HK-2 (cell line): ENCODE measurements at regions not wholly inside any gene's neighbourhood (a gene's known extent, or its start where the extent isn't known, plus 50 kb on each side); places are given as distances from the start of the nearest gene placed in this dataset.

Experiments used
- DNase-seq: peaks from one replicate; pipeline ENCODE4 v3.0.0-alpha.2; 2018; ENCODE audit not compliant: unreplicated experiment

DNA sequence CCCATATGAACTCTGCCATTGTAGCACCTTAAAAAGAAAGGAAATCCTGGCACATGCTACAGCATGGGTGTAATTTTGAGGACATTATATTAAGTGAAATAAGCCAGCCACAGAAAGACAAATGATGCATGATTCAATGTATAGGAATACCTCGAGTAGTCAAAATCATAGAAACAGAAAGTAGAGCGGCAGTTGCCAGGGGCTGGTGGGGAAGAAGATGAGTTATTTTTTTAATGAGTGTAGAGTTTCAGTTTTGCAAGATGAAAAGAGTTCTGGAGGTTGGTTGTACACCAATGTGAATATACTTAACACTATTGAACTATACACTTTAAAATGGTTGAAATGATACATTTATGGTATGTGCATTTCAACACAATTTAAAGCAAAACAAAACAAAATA, 133.0 kb downstream of the ZDHHC21 start:
- DNase-seq, result no peak

DNA sequence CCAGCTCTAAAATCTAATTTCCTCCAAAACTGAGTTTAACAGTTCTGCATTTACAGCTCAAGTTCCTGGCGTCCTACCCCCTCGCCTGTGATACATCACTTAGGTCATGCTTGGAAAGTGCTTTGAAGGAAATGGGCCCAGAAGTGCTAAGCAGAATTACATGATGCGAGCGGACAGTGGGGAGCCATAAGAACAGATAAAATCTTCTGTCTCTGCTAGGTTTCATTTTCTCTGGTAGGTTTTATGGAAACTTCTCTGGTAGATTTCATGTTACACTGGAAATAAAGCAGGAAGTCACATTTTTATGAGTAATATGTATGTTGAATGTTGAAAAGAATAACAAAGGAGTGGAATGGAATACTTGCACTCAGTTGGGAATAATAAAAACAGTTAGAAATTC, 138.3 kb downstream of the ZDHHC21 start:
- no peak for DNase-seq

DNA sequence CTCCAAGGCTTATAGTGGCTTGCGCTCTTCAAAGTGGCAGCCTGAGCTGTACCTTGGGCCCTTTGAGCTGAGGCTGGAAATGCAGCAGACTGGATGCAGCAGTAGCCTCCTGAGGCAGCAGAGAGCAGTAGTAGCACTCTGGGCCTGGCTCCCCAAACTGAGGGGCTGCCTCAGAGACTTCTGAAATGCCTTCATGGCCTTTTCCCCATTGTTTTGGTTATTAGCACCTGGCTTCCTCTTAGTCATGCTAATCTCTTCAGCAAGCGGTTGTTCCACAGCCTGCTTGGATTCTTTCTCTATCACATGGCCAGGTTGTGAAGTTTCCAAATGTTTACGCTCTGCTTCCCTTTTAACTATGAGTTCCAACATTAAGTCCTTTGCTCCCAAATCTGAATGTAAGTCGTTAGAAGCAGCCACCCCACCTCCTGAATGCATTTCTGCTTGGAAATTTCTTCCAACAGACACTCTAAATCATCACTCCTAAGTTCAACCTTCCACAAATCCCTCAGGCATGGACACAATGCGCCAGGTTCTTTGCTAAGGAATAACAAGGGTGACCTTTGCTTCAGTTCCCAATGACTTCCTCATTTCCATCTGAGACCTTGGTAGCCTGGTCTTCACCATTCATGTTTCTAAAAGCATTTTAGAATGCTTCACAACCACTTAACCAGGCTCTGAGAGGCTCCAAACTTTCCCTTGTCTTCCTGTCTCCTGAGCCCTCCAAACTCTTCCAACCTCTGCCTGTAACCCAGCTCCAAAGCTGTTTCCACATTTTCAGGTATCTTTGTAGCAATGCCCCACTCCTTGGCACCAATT, 145.8 kb downstream of the ZDHHC21 start:
- no peak for DNase-seq

DNA sequence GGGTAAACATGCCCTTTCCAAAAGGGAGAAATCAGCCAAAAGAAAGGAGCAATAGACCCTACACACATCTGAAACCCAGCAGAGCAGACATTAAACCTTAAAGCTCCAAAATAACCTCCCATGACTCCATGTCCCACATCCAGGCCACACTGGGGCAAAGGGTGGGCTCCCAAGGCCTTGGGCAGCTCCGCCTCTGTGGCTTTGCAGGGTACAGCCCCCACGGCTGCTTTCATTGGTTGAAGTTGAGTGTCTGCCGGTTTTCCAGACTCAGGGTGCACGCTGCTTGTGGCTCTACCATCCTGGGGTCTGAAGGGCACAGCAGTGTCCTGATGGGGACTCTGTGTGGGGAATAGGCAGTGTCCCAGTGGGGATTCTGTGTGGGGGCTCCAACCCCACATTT, 146.5 kb downstream of the ZDHHC21 start:
- no peak for DNase-seq

DNA sequence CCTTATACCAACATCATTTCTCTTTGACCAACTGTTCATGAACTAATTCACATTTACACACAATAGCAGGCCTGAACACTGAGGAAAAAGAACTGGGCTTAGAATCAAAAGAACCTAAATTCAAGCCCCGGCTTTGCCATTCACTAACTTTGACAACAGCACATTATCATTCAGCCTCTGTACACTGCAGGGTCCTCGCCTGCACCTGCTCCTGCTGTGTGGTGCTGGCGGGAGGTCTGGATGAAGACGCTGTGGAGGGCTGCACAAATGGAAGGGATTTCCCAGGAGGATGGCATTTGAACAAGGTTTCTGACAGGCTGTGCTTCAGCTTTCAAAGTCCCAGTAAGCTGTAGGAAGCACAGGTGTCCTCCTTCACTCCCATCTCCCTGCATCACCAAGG, 151.2 kb downstream of the ZDHHC21 start:
- no peak for DNase-seq

DNA sequence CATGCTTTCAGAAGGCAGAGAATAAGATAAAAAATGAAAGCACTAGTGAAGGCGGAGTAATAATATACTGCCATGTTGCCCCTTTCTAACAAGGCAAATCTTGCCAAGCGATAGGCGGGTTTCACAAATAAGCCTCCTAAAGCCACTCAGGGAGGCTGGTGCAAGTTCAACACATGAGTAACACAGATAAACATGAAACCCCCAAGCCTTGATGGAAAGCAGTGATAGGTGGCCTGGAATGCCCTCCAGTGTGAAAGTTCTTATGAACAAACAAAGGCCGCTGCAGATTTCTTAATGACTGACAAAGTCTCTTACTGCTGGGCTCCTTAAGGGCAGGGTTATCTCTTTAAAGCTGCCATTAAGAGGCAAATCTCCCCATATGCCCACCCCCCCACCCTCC, 154.7 kb downstream of the ZDHHC21 start:
- no peak for DNase-seq

DNA sequence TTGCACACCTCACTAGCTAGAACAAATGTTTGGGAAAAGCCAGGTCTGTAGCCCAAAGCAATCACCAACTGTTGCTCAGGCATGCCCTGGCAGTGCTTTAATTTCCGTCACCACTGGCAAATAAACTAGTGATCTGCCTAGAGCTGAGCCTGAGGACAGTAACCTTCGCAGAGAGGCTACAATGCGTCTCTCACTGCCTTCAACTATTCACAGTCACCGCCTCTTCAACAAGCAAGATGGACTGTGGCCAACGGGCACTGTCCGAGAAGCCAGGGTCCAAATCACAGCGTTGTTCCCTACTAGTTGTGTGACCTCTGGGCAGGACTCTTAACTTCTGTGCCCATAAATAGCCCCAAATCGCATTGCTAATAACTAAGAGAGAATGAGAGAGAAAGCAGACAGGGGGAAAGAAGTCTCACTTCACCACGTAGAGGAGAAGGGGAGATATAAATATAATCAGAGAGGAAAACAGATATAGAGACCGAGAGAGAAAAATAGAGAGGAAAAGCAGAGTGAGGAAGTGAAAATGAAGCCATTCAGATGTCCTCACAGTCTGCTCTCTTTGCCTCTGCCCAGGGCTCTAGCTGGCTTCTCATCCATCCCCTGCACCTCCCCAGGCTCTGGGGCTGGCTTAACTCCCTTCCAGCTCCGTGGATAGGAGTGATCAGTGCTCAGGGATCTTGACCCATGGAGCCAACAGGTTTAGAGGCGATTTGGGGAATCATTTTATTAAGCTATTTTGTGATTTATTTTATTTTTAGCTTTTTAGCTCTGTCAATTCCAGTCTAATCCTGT, 157.9 kb downstream of the ZDHHC21 start:
- DNase-seq, result no peak

DNA sequence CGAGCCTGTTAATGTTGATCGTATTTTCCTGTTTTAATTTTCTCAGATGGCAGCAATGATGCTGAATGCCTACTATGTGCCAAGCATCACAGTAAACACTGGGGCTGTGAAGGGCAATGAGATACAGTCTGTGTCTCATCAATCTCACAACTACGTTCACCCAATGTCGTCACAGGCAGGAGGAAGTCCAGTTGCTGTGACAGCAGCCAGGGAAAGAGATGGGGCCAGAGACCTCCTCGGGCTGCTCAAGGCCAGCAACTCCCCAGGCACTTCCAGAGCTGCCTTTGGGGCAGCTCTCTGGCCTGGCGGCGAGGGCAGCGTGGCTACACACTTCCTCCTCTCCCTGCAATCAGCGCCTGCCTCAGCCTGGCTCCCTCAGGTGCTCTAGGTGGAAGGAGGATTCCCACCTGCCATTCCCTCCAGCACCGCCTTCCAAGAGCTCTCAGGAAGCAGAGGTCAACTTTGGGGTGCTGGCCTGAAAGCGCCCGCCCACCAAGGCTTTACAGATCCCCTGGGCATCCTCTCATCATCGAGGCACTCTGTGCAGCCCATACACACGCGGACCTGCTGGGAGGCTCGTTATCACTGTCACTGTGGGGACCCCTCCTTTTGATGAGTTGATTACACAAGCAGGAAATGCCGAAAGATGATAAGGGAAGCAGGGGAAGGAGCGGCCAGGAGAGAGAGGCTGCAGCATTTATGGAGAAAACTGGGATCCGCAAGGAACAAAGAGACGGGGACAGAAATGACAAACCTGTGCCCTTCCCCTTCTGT, 159.2 kb downstream of the ZDHHC21 start:
- no peak for DNase-seq

DNA sequence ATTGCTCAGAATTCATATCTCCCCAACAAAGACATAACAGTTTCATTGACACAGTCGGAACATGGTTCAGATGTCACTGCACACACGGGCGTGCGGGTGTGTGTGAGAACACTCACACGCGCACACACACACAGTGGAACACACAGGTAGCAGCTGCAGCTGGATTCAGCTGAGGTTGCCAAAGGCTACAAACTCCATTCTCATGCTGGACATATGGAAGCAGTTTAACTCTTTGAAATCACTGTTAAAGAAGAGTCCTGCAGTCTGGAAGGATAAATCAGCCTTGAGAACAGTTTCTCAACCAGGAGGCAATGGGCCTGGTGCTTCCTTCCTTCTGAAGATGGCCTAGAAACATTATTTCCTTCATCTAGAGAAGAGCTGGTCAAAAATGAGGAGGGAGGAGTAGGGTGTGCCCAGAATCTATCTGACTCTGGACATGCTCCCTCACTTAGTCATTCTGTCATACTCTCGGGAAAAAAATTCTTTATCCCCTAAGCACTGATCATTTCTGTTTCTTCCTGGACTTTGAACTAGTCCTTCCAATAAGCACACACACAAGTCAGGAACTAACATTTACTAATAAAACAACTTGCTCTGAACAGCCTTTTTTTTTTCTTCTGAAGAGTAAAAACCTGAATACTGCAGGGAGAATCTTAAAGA, 160.6 kb downstream of the ZDHHC21 start:
- DNase-seq, result no peak

DNA sequence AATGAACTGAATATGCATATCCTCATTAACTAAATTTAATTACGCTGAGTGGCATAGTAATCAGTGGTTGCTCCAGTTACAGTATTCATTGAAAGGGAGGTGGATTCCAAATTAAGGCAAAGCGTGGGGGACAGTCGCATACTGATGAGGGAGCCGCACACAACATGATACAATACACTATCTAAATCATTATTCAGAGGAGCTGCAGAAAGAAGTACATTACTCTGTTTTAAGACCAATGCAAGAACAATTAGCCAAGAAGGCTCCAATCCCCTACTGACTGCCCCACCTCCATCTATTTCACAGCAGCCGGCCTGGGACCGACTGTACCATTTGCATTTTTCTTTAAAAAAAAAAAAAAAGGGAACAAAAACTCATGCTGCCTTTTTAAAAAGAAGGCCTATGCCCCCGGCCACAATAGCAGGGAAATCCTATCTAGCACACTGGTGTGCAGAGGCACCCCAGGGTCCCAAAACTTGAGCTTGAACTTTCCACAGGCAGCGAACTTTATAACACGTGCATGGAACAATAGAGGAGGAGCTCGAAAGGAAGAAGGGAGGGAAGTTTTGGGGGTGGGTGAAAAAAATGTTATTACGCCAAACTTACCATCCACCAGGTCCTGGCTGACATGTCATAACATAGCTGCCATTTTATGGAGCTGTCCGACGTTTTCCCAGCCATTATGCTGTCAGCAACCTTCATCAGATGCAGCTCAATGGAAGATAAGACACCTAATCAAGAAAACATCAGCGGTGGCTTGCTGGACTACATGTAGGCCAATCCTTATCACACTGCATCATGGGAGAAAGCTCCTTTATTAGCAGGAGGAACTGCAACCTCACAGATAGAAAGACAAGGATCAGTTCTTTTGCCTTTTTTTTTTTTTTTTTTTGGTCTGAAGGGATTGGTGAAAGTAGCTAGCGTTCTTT, 161.6 kb downstream of the ZDHHC21 start:
- no peak for DNase-seq

DNA sequence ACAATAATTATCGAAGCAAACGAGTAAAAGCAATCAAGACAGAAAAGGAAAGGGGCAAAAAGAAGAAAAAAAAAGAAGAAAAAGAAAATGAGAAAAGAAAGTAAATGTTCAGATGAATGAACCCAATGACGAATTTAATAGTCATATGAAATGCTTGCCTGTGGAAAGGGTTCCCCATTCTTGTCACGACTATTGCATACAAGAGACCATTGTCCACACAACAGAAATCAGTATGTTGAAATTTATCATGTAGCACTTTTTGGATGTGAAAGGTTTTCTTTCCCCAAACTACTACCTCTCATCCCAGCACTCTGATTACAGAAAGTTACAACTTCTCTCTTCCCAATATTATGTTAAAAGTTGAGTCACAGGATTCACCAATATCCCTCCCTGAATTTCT, 162.4 kb downstream of the ZDHHC21 start:
- DNase-seq, result no peak

DNA sequence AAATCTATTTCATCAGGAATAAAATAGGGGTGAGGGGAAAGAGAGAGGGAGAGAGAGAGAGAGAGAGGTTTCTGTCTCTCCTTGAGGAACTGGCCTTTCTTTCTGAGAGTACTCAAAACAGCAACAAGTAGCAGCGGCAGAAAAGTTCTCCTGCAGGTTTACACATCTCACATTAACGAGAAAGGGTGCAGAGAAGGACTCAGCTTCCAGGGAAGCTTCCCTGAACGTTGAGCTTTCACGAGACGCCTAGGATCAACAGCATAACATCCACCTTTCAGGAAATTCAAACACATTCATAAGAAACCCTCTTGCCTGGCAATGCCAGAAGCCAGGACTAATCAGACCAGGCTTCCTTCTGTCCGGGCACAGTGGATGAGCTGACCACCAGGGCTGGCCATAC, 162.9 kb downstream of the ZDHHC21 start:
- no peak for DNase-seq

DNA sequence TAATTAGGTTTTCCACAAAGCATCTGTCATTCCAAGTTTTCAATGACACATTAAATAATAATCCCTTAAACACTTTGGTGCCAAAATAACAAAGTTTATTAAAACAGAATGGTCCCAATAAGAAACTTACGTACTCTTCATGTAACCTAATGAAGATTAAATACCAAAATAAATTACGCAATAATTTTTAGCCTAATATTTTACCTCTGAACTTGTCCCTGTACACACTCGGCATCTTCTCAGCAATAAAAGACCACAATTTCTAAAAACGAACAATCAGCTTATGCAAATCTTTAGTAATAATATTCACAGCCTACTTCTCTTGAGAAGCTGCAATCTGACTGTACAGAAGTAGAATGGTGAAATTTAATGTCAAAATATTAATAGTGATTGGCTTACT, 163.6 kb downstream of the ZDHHC21 start:
- no peak for DNase-seq

DNA sequence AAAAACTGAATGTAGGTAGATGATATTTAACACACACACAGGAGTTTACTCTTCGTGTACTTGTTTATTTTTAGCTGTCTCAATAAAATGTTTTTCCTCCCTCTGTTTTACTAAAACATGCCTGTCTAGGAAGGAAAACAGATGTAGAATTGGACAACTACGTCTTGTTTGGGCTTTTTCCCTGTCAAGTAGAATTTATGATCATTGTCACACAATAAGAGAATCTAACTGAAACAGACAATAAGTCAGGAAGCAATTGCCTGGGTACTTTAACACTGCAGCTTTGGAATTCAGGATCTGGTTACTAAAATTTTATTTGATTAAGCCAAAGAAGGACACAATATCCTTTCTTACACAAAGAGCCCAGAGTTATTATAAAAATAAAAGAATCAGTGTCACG, 164.2 kb downstream of the ZDHHC21 start:
- DNase-seq, result no peak

DNA sequence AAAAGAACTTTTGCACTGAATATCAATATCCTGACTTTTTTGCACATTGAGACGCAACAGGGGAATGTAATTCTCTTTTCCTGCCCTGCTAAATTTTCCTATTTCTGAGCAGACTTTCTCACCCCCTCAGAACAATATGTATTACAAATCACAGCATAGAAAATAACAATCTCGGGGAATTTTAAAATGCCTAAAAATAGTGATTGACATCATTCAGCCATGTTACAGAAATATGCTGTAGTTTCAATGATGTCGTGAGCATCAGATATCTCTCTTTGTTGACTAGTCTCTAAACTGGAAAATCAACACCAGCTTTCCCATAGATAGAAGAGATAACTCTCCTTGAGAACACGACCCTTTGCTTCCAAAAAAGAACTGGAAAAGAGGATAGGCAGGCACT, 166.7 kb downstream of the ZDHHC21 start:
- DNase-seq, result no peak

DNA sequence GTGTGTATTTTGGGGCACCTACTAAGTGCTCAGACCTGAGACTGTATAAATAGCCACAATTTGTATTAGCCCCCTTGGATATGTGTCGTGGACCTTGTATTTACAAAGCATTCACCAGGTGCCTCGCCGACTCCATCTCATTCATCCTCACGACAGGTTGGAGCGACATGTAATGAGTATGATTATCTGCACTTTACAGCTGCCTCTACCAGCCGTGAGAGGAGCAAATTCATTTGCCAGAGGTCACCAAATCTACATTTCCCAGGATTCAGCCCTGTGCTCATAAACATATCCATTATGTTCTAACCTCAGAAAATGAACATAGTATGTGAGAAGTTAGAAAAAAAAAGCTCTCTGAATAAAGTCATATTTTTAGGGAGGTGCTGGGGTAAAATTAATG, 167.4 kb downstream of the ZDHHC21 start:
- DNase-seq, result no peak

DNA sequence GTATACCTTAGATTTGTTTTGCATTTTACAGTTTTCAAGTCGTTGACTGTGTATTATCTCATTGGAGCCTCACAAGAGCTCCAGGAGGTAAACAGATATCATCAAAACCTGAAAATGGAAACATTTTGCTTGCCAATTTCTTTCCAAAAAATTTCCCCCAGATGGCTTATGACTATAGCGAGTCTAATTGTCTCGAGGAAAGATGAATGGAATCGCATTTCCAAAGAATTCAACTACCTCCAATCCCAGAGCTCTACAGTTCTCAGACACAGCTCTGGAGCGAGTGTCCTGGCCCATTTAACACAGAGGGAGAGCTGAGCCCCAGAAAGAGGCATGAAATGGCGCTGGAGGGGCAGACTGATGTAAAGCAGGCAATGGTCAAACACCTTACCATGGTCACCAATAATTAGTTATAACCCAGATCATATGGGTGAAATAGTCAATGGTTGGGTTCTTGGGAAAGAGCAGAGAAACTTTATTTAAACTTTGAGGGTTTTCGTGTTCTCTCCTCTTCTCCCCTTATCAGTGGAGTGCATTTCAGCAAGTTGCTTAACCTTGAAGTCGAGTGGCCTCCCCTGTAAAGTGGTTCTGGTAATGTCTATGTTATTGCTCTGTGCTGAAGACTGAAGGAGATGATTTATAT, 168.2 kb downstream of the ZDHHC21 start:
- DNase-seq, result no peak

DNA sequence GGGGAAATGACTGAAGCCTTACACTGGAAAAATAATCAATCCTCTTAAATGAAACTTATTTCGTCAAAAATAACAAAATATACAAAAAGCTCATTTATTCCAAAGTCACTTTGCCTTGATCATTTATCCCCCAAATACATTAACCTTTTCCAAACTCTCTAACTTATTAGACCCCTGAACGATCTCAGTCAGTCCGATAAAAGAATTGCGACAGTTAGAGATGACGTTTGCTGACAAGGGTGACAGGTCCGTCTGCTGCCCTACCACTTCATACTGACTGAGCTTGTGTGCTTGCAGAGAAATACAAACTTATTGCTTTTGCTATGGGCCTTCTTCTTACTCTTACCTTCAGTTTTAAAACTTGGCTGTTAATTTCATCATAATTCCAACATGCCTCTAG, 169.7 kb downstream of the ZDHHC21 start:
- no peak for DNase-seq

DNA sequence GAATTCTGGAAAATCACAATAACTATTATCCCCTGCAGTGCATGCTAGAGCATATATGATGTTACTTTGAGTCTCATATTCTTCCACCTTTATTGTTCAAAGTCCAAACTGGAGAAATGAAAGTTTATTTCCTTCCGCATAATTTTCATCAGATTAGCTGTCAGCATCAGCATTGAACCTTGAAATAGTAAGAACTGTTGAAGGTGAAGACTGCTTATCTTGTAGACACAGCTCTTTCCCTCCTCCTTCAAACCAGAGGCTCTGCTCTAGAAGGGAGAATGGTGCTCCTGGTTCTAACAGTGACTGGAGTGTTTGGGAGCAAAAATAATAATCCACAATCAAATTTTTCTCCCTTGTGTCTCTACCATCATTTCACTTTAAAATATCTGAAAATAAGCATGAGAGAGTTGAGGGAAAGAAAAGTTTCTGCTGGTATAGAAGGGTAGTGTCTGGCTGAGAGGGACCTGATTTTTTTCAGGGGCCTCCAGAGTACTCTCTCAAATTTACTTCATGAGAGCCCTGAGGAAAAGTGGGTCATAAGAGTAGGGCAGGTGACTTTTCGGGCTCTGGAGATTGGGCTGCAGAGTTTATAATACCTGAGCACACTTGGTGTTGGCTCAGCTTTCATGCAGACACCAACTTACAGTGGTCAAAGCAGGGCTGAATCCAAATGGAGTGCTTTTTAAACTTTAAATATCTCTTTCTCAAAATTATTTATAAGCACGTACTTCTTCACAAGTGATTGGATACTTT, 170.4 kb downstream of the ZDHHC21 start:
- DNase-seq, result no peak

DNA sequence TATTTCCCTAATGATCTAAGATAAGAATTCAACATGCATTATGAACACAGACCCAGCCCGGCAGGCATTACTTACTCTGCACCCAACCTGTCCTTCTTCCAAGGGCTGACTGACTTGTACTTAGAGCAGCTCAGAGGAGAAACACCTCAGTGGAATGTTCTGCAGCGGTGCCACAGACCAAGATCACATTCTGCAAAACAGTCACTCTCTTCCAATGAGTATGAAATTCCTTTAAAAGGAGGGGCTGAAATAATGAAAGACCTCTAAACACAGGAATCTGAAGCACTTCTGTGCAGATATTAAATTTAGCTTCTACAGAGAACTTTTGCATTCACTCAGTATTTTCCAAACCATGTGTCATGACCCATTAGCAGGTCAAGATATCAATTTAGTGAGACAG, 172.9 kb downstream of the ZDHHC21 start:
- DNase-seq, result no peak
